NCI-H510A (cell line): ENCODE measurements at regions not wholly inside any gene's neighbourhood (a gene's known extent, or its start where the extent isn't known, plus 50 kb on each side); places are given as distances from the start of the nearest gene placed in this dataset.

Source experiments
- DNase-seq: peaks from one replicate; lab custom pipeline; 2025; lab: John Stamatoyannopoulos, UW

- no peak for DNase-seq
Observed at GRCh38 chr4:45099471-45099870, 373.1 kb upstream of the GNPDA2 start.

- DNase-seq, result no peak
Observed at GRCh38 chr4:45094684-45095083, 368.3 kb upstream of the GNPDA2 start.

GRCh38 chr4:45082101-45082500, 355.7 kb upstream of the GNPDA2 start:
- no peak for DNase-seq

- DNase-seq, result no peak
Observed at GRCh38 chr4:45079616-45080015, 353.3 kb upstream of the GNPDA2 start.

GRCh38 chr4:45078201-45078600, 351.8 kb upstream of the GNPDA2 start:
- no peak for DNase-seq

GRCh38 chr4:45072981-45073380, 346.6 kb upstream of the GNPDA2 start:
- no peak for DNase-seq

- DNase-seq, result no peak
Observed at GRCh38 chr4:45064741-45065140, 338.4 kb upstream of the GNPDA2 start.

- DNase-seq, result no peak
Observed at GRCh38 chr4:45063696-45064095, 337.3 kb upstream of the GNPDA2 start.

GRCh38 chr4:45062935-45063545, 336.7 kb upstream of the GNPDA2 start:
- DNase-seq, result no peak

GRCh38 chr4:45043911-45044310, 317.6 kb upstream of the GNPDA2 start:
- DNase-seq, result no peak

- no peak for DNase-seq
Observed at GRCh38 chr4:45036677-45037076, 310.3 kb upstream of the GNPDA2 start.

GRCh38 chr4:45033676-45034419, 307.5 kb upstream of the GNPDA2 start:
- DNase-seq, result no peak

- DNase-seq, result no peak
Observed at GRCh38 chr4:45030059-45030458, 303.7 kb upstream of the GNPDA2 start.

GRCh38 chr4:45007508-45007907, 281.2 kb upstream of the GNPDA2 start:
- DNase-seq, result no peak

GRCh38 chr4:45006078-45006477, 279.7 kb upstream of the GNPDA2 start:
- DNase-seq, result no peak

GRCh38 chr4:45004847-45005565, 278.6 kb upstream of the GNPDA2 start:
- no peak for DNase-seq

- no peak for DNase-seq
Observed at GRCh38 chr4:45004326-45004725, 278.0 kb upstream of the GNPDA2 start.

GRCh38 chr4:44996276-44996845, 270.0 kb upstream of the GNPDA2 start:
- DNase-seq, result no peak

GRCh38 chr4:44988011-44988410, 261.7 kb upstream of the GNPDA2 start:
- DNase-seq, result no peak

- no peak for DNase-seq
Observed at GRCh38 chr4:44985938-44986337, 259.6 kb upstream of the GNPDA2 start.

GRCh38 chr4:44985152-44985551, 258.8 kb upstream of the GNPDA2 start:
- no peak for DNase-seq

- no peak for DNase-seq
Observed at GRCh38 chr4:44984083-44984482, 257.7 kb upstream of the GNPDA2 start.

GRCh38 chr4:44983083-44983482, 256.7 kb upstream of the GNPDA2 start:
- no peak for DNase-seq
